Keratinocyte (primary cell): ENCODE measurements at regions not wholly inside any gene's neighbourhood (a gene's known extent, or its start where the extent isn't known, plus 50 kb on each side); places are given as distances from the start of the nearest gene placed in this dataset.

Source experiments
- DNase-seq: peaks from one replicate; pipeline ENCODE4 v3.0.0-alpha.2; 2011; ENCODE audit warnings: low read depth, missing footprints, low spot score
- FAIRE-seq: peaks from 2 replicates; lab custom pipeline; 2011; peaks lifted over from hg19 to GRCh38; lab: Jason Lieb, UNC
- H2AFZ ChIP-seq: 2 replicates; pipeline ENCODE4 v1.6.0; 2012; ENCODE audit warnings: low read length, control low read depth, inconsistent platforms; ENCODE audit not compliant: control insufficient read depth
- H3K27ac ChIP-seq: 2 replicates; pipeline ENCODE4 v1.5.1; 2011; ENCODE audit warnings: low read length; ENCODE audit not compliant: control insufficient read depth, insufficient read depth
- H3K27me3 ChIP-seq: 3 replicates; pipeline ENCODE4 v1.6.0; 2011; ENCODE audit warnings: low read length; ENCODE audit not compliant: control insufficient read depth, insufficient read depth; ENCODE audit errors: extremely low read depth
- H3K36me3 ChIP-seq, 2 experiments: 2 replicates in 1 of 2; 3 replicates in 1 of 2; pipeline ENCODE4 v1.5.1; 2011; ENCODE audit warnings: low read length in 2 of 2, mild to moderate bottlenecking in 1 of 2; ENCODE audit not compliant: control insufficient read depth in 2 of 2, insufficient read depth in 2 of 2; ENCODE audit errors: extremely low read depth in 1 of 2
- H3K4me1 ChIP-seq: 3 replicates; pipeline ENCODE4 v1.5.1; 2011; ENCODE audit warnings: low read length; ENCODE audit not compliant: control insufficient read depth, insufficient read depth; ENCODE audit errors: extremely low read depth
- H3K4me2 ChIP-seq: 3 replicates; pipeline ENCODE4 v1.6.0; 2011; ENCODE audit warnings: low read depth, low read length; ENCODE audit not compliant: control insufficient read depth, insufficient read depth; ENCODE audit errors: extremely low read depth
- H3K4me3 ChIP-seq, 3 experiments: fragments of 200-600 bp in 1 of 3; sonication (generic) in 1 of 3; 2 replicates in 2 of 3; 3 replicates in 1 of 3; pipeline ENCODE4 v1.5.1; 2011 to 2016; ENCODE audit warnings: low read length in 3 of 3, mild to moderate bottlenecking in 3 of 3, control low read depth in 2 of 3, inconsistent platforms in 1 of 3, low read depth in 1 of 3, mixed read lengths in 1 of 3, mixed run types in 1 of 3, moderate library complexity in 1 of 3; ENCODE audit not compliant: control insufficient read depth in 2 of 3, insufficient read depth in 2 of 3; ENCODE audit errors: extremely low read depth in 1 of 3
- H3K79me2 ChIP-seq: 2 replicates; pipeline ENCODE4 v1.6.0; 2012; ENCODE audit warnings: low read length; ENCODE audit not compliant: control insufficient read depth, insufficient read depth
- H3K9ac ChIP-seq: 3 replicates; pipeline ENCODE4 v1.6.0; 2011; ENCODE audit warnings: low read length; ENCODE audit not compliant: control insufficient read depth, insufficient read depth; ENCODE audit errors: extremely low read depth
- H3K9me1 ChIP-seq: 3 replicates; pipeline ENCODE4 v1.6.0; 2011; ENCODE audit warnings: low read length; ENCODE audit not compliant: control insufficient read depth, insufficient read depth; ENCODE audit errors: extremely low read depth
- H3K9me3 ChIP-seq: 2 replicates; pipeline ENCODE4 v1.5.1; 2012; ENCODE audit warnings: low read depth, low read length; ENCODE audit not compliant: control insufficient read depth
- H4K20me1 ChIP-seq: 3 replicates; pipeline ENCODE4 v1.6.0; 2011; ENCODE audit warnings: low read length; ENCODE audit not compliant: control insufficient read depth, insufficient read depth; ENCODE audit errors: extremely low read depth
- CTCF ChIP-seq, 3 experiments: IDR thresholded peaks in 1 of 3; conservative IDR thresholded peaks in 1 of 3; optimal IDR thresholded peaks in 1 of 3; 2 replicates in 2 of 3; 3 replicates in 1 of 3; pipeline versions ENCODE3 to v1.5.1; 2011; ENCODE audit warnings: low read length in 3 of 3, mild to moderate bottlenecking in 3 of 3, moderate library complexity in 2 of 3, control low read depth in 1 of 3, inconsistent platforms in 1 of 3; ENCODE audit not compliant: insufficient read depth in 2 of 3; ENCODE audit errors: extremely low read depth in 1 of 3
- EZH2 ChIP-seq: IDR thresholded peaks from one replicate; pipeline ENCODE4 v1.6.1; 2012; ENCODE audit warnings: inconsistent platforms, mild to moderate bottlenecking, low read length, moderate library complexity
- dilution Hi-C: fragments of 300-500 bp; cut with MboI; formaldehyde crosslinking; loops from one replicate; pipeline ENCODE4 v1.7.0; 2020; ENCODE audit warnings: low sequenced_read_pairs; ENCODE audit not compliant: extremely low pct_ligation_motif_present

- DNase-seq = no peak
- TF ChIP-seq EZH2 (no peak), CTCF (optimal IDR thresholded peaks at IDR 0.05 in 1 of 3, IDR thresholded peaks at IDR 0.05 in 1 of 3, conservative IDR thresholded peaks at IDR 0.05 in 1 of 3; ENCODE audit: extremely low read depth in 1 of 3, insufficient read depth in 2 of 3, low read length in 3 of 3) (no peak)
These were observed 88.0 kb upstream of the MAN2A1 start for GRCh38 chr5:109601736-109602135.

GRCh38 chr5:109597893-109598292 lies 91.8 kb upstream of the MAN2A1 start:
- Histone ChIP-seq H3K4me3 (no peak overlapping the region), H3K9ac (no peak overlapping the region), H4K20me1 (no peaks in the 10 kb centered on the region), H3K4me1 (no peaks in the 10 kb centered on the region), H3K9me1 (no peaks in the 10 kb centered on the region), H3K27ac (no peak overlapping the region), H3K36me3 (no peaks in the 10 kb centered on the region), H3K79me2 (no peaks in the 10 kb centered on the region), H3K4me2 (no peak overlapping the region), H3K27me3 (no peaks in the 10 kb centered on the region), H3K9me3 (no peaks in the 10 kb centered on the region), H2AFZ (no peak overlapping the region)
- dilution Hi-C loops = no loop called here
- FAIRE-seq (no peak), DNase-seq (no peak)
- TF ChIP-seq EZH2 (no peak), CTCF (optimal IDR thresholded peaks at IDR 0.05 in 1 of 3, IDR thresholded peaks at IDR 0.05 in 1 of 3, conservative IDR thresholded peaks at IDR 0.05 in 1 of 3; ENCODE audit: extremely low read depth in 1 of 3, insufficient read depth in 2 of 3, low read length in 3 of 3) (no peak)

More at GRCh38 chr5:109601736-109602135, 88.0 kb upstream of the MAN2A1 start:
- H2AFZ ChIP-seq = no peak overlapping the region
- H3K4me1 ChIP-seq = no peaks in the 10 kb centered on the region
- H3K36me3 ChIP-seq = no peaks in the 10 kb centered on the region
- H3K4me3 ChIP-seq = no peak overlapping the region
- H3K4me2 ChIP-seq = no peak overlapping the region
- no peaks in the 10 kb centered on the region for H3K9me3 ChIP-seq
- H3K9me1 ChIP-seq = no peaks in the 10 kb centered on the region
- H3K79me2 ChIP-seq = no peaks in the 10 kb centered on the region
- H3K27ac ChIP-seq = no peak overlapping the region
- no peaks in the 10 kb centered on the region for H4K20me1 ChIP-seq
- dilution Hi-C loops = no loop called here
- no peaks in the 10 kb centered on the region for H3K27me3 ChIP-seq
- no peak for FAIRE-seq
- H3K9ac ChIP-seq = no peak overlapping the region
